Hepatocyte (in vitro differentiated cells): ENCODE measurements at regions not wholly inside any gene's neighbourhood (a gene's known extent, or its start where the extent isn't known, plus 50 kb on each side); places are given as distances from the start of the nearest gene placed in this dataset.

Source experiments
- CTCF ChIP-seq: fragments of 200-600 bp; sonication (generic); IDR thresholded peaks from 2 replicates; pipeline ENCODE4 v1.5.1; 2016; ENCODE audit warnings: antibody characterized with exemption, mild to moderate bottlenecking; ENCODE audit not compliant: poor library complexity
- EZH2 ChIP-seq: fragments of 200-600 bp; sonication (generic); IDR thresholded peaks from 2 replicates; pipeline ENCODE4 v1.6.1; 2016; ENCODE audit warnings: antibody characterized with exemption, mild to moderate bottlenecking, borderline replicate concordance
- EZH2phosphoT487 ChIP-seq: fragments of 200-600 bp; sonication (generic); IDR thresholded peaks from one replicate; pipeline ENCODE4 v1.6.1; 2018; ENCODE audit warnings: antibody characterized with exemption, mild to moderate bottlenecking, low read depth, moderate library complexity; ENCODE audit not compliant: unreplicated experiment, severe bottlenecking

GRCh38 chr11:38988908-38989307 is 2390.9 kb upstream of the RAG2 start:
- no peak for TF ChIP-seq CTCF
- no peak for TF ChIP-seq EZH2
- TF ChIP-seq EZH2phosphoT487 = no peak
